NCI-H128 (cell line): ENCODE measurements at regions not wholly inside any gene's neighbourhood (a gene's known extent, or its start where the extent isn't known, plus 50 kb on each side); places are given as distances from the start of the nearest gene placed in this dataset.

Source experiments
- DNase-seq: peaks from one replicate; lab custom pipeline; 2025; ENCODE audit not compliant: unreplicated experiment; lab: John Stamatoyannopoulos, UW

DNA sequence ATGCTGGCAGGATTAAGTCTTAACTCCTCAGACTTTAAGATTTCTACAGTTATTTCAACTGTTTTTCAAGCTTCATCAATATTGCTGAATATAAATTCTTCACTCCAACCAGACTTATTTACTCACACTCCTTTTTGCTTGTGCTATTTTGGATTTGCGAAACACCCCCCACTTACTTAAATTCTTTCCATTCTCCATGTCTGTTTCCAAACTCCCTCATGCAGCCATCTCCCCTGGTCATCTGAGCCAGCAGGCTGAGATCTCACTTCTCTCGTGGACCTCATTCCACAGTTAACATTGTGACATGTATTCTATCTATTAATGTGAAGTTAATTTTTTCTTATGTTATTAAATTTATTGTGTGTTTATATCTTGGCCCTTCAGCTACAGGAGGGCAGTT, 188.9 kb upstream of the HDAC9 start:
- DNase-seq: no peak

GRCh38 chr7:18308938-18309337, 186.6 kb upstream of the HDAC9 start:
- DNase-seq: no peak

DNA sequence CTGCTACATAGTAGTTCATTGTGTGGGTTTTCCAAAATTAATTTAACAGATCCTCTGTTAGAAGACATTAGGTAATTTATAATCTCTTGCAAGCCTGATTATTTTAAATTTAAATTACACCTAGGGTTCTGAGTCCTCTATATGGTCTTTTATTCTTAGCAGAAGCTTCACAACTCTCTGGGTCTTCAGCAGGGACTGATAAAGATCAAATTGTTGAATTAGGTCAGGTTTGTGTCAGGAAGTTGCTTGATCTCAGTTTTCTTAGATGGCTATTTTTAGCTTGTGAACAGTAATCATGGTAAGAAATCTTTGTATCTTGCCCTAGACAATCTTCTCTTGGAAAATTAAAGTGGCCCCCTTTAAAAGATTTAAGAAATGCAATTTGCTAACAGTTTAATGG, 183.1 kb upstream of the HDAC9 start:
- DNase-seq: no peak

DNA sequence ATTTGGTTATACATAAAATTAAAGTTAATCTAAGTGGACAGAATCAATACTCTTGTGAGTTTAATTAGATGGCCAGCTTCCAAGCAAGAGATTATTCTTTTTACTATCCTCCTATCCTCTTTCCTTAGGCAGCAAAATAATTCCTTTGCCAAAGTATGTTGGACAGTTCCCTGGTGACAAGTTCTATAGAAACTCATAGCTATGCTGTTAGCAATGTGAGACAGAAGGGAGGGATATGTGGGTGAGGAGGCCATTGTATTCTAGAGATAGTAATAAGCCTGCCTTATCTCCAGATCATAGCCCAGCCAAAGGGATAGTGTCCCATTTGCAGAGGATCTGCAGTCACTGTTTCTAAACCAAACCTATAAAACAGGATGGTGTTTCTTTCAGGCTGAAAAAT, 181.6 kb upstream of the HDAC9 start:
- no peak for DNase-seq

GRCh38 chr7:18315241-18315640, 180.3 kb upstream of the HDAC9 start:
- DNase-seq: no peak

DNA sequence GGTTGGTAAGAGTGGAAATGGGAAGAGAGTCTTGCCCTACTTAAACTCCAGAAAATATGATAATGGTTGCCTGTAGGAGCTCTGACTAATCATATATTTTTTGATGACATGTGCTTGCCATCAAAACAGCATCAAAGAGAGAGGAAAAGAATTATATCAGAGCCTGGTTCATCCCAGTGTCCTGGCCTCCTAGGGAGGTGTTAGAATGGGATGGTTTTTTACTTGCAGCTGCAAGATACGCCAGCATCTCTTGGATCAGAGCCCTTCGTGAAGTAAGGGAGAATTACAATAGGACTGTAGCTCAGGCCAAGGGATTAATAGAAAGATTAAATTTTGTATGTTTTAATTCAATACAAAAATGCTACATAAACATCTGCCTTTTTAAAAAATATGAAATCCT, 177.6 kb upstream of the HDAC9 start:
- DNase-seq: no peak

GRCh38 chr7:18320422-18320821, 175.1 kb upstream of the HDAC9 start:
- DNase-seq: no peak

GRCh38 chr7:18320971-18321567, 174.5 kb upstream of the HDAC9 start:
- DNase-seq: no peak

DNA sequence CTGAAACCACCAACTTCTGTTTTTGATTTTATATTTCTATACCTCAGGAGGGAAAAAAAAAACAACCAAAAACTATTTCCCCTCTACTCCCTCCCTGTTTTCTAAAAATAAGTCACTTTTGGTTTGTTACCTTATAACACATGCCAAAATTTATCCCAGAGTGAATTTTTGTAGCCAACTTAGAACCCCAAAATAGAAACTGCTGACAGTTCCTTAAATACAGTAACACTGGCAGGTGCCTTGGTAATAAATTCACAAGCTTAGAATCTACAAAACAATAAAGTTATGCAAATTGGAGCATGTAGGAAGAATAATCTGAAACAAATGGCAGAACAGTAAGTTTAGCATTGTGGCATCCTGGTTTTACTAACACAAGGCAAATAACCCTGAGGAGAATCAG, 165.0 kb upstream of the HDAC9 start:
- no peak for DNase-seq

DNA sequence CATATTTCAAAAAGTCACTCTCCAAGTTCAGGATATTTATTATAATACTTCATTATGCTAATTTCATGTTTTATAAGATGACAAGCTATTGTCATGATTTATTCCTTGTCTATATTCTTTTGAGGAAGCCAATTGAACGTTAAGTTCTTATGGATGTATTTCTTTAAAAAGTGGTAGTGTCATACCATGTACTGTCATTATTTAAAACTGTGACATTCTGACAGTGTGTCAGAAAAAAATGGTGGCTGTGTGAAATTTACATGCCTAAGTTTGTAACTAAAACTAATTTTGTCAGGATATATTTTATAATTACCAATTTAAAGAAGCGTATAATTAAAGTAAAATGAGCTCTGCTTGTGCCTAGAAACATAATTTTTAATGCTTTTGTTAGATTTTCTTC, 158.9 kb upstream of the HDAC9 start:
- DNase-seq: no peak

- DNase-seq: no peak
These were observed 158.3 kb upstream of the HDAC9 start for GRCh38 chr7:18337048-18337809.

- no peak for DNase-seq
These were observed 156.5 kb upstream of the HDAC9 start for GRCh38 chr7:18338910-18339523.

GRCh38 chr7:18341756-18342155, 153.8 kb upstream of the HDAC9 start:
- DNase-seq: no peak

- DNase-seq: no peak
These were observed 152.5 kb upstream of the HDAC9 start for GRCh38 chr7:18343047-18343446.

- DNase-seq: no peak
These were observed 151.0 kb upstream of the HDAC9 start for GRCh38 chr7:18344536-18344935.

DNA sequence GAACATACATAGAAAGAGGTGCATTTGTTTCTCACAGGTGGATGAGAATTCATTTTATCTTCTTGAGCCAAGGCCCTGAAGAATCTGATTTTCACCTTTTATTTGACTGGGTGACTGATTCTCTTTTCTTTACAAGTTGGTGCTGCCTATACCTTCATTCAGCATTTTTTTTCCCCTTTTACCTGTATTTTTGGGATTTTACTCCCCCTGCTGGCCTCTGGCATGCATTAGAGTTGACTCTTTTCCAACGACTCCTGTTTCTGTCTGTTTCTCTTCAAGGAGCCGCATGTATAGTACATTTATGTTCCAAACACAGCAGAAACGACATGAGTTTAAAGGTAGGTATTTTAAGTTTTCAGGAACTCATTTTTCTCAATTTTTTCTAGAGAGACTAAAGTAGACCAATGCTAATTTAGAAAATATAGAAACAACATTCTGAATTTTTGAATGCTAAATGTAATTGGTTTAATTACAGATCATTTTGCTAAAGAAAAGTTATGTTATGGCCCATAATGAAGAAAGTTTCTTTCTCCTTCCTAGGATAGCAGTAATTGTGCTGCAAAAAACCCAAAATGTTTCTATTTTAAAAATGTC, 149.8 kb upstream of the HDAC9 start:
- DNase-seq: no peak

DNA sequence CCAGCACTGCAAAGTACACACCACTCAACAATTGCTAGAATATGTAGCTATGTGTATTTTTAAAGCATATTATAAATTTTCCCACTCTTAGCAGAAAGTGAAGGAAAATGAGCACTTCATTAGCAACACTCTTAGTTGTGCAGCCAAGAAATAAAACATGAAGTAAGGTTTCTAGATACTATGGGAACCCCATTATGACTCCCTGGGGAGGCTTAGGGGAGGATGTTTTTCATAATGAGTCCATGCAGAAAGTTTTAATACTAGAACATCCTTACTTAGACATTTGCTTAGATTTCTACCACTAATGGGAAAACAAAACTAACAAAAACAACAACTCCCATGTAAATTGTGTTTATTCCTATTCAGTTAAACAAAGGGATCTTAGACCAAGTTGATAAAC, 148.4 kb upstream of the HDAC9 start:
- DNase-seq: no peak

- DNase-seq: no peak
These were observed 144.9 kb upstream of the HDAC9 start for GRCh38 chr7:18350678-18351077.

- no peak for DNase-seq
These were observed 143.0 kb upstream of the HDAC9 start for GRCh38 chr7:18352339-18353255.

DNA sequence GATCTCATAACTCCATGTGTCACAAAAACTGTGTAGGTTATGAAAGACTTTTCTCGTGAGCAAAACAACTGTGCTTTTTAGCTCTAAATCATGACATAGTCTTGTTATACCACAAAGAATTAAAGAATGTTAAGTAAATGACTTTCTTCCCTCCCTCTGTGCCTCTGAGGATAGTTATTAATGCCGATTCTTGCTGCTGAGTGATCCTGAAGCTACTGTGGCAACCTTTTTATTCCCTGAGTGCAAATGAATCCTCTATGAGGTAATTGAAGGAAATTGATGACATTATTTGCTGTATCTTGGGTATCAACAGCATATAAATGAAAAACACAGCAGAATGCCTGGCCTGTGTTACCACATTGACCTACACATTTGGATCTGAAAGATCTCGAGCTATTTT, 142.2 kb upstream of the HDAC9 start:
- DNase-seq: no peak
